TTC549 (cell line): ENCODE measurements at regions not wholly inside any gene's neighbourhood (a gene's known extent, or its start where the extent isn't known, plus 50 kb on each side); places are given as distances from the start of the nearest gene placed in this dataset.
"Not testable (repeated sequence)": the region's sequence is repeated elsewhere in the genome, so short reads cannot be mapped to it uniquely, and the experiment has no call there.

Experiments used
- FAIRE-seq: peaks from 2 replicates; lab custom pipeline; 2012; peaks lifted over from hg19 to GRCh38; lab: Jason Lieb, UNC

- no peak for FAIRE-seq
These were observed 315.2 kb upstream of the ACO1 start for GRCh38 chr9:32069169-32069813.

GRCh38 chr9:32069969-32070368 is 314.5 kb upstream of the ACO1 start:
- no peak for FAIRE-seq

GRCh38 chr9:32072570-32072969 is 311.9 kb upstream of the ACO1 start:
- FAIRE-seq: no peak

- FAIRE-seq: no peak
These were observed 292.4 kb upstream of the ACO1 start for GRCh38 chr9:32092031-32092430.

GRCh38 chr9:32117291-32117690 is 267.2 kb upstream of the ACO1 start:
- no peak for FAIRE-seq

- no peak for FAIRE-seq
These were observed 255.9 kb upstream of the ACO1 start for GRCh38 chr9:32128546-32128945.

GRCh38 chr9:32130709-32131108 is 253.7 kb upstream of the ACO1 start:
- FAIRE-seq: not testable (repeated sequence)

- no peak for FAIRE-seq
These were observed 247.6 kb upstream of the ACO1 start for GRCh38 chr9:32136700-32137339.

GRCh38 chr9:32142074-32142473 is 242.4 kb upstream of the ACO1 start:
- FAIRE-seq: no peak

- not testable (repeated sequence) for FAIRE-seq
These were observed 235.9 kb upstream of the ACO1 start for GRCh38 chr9:32148553-32148952.

GRCh38 chr9:32161209-32161608 is 223.2 kb upstream of the ACO1 start:
- FAIRE-seq: no peak

- no peak for FAIRE-seq
These were observed 222.7 kb upstream of the ACO1 start for GRCh38 chr9:32161720-32162119.

- not testable (repeated sequence) for FAIRE-seq
These were observed 218.1 kb upstream of the ACO1 start for GRCh38 chr9:32166316-32166715.

- FAIRE-seq: no peak
These were observed 213.1 kb upstream of the ACO1 start for GRCh38 chr9:32171339-32171738.

- FAIRE-seq: no peak
These were observed 212.2 kb upstream of the ACO1 start for GRCh38 chr9:32172256-32172655.

GRCh38 chr9:32177396-32177795 is 207.0 kb upstream of the ACO1 start:
- FAIRE-seq: no peak

GRCh38 chr9:32180597-32180996 is 203.8 kb upstream of the ACO1 start:
- no peak for FAIRE-seq

- FAIRE-seq: no peak
These were observed 184.2 kb upstream of the ACO1 start for GRCh38 chr9:32200241-32200640.

GRCh38 chr9:32200896-32201295 is 183.5 kb upstream of the ACO1 start:
- no peak for FAIRE-seq

GRCh38 chr9:32209164-32209563 is 175.3 kb upstream of the ACO1 start:
- not testable (repeated sequence) for FAIRE-seq

- FAIRE-seq: no peak
These were observed 166.2 kb upstream of the ACO1 start for GRCh38 chr9:32218100-32218767.

- no peak for FAIRE-seq
These were observed 163.7 kb upstream of the ACO1 start for GRCh38 chr9:32220750-32221149.

- FAIRE-seq: no peak
These were observed 150.0 kb upstream of the ACO1 start for GRCh38 chr9:32234451-32234850.

GRCh38 chr9:32247168-32247567 is 137.3 kb upstream of the ACO1 start:
- FAIRE-seq: no peak
